ENCODE measurements at regions not wholly inside any gene's neighbourhood (a gene's known extent, or its start where the extent isn't known, plus 50 kb on each side); places are given as distances from the start of the nearest gene placed in this dataset.

DNA sequence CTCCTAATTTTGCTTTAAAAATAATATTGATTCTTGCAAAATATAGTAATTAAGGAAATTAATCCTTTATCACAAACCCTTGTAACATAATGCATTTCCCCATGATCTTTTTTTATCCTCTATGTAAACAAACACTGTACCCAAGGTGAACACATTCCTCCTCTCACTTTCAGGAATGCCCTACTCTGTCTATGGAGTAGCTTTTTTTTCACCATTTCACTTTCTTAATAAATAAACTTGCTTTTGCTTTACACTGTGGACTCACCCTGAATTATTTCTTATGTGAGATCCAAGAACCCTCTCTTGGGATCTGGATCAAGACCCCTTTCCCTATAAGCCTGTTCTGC lies 90.5 kb upstream of the LRRN1 start:
- no peak for TF ChIP-seq POLR2A (IDR thresholded peaks at IDR 0.05; ENCODE audit: low read length)
- TF ChIP-seq GATA1 (IDR thresholded peaks at IDR 0.05; ENCODE audit: low read depth, low read length) = no peak
